ENCODE measurements at regions not wholly inside any gene's neighbourhood (a gene's known extent, or its start where the extent isn't known, plus 50 kb on each side); places are given as distances from the start of the nearest gene placed in this dataset.
A peak's percentile ranks its signal among the peaks of the same experiment; 100 is the strongest.
"Not testable (repeated sequence)": the region's sequence is repeated elsewhere in the genome, so short reads cannot be mapped to it uniquely, and the experiment has no call there.

GRCh38 chr5:12668564-12668963 lies 764.3 kb upstream of the CTNND2 start:
- Histone ChIP-seq H3K18ac (ENCODE audit: insufficient read length, low read depth, low read length) (no peak overlapping the region), H3K79me1 (ENCODE audit: insufficient read depth, low read depth, low read length, poor library complexity, severe bottlenecking) (no peaks in the 10 kb centered on the region), H2BK120ac (ENCODE audit: low read depth, low read length, poor library complexity, severe bottlenecking) (no peak overlapping the region), H3K27me3 (ENCODE audit: insufficient read depth, low read length) (no peaks in the 10 kb centered on the region), H4K20me1 (ENCODE audit: control insufficient read depth, insufficient read depth, insufficient read length) (no peaks in the 10 kb centered on the region), H4K8ac (replicated peaks; ENCODE audit: insufficient read length, low read depth, low read length) (no peak overlapping the region), H2BK12ac (ENCODE audit: insufficient read length, low read depth, low read length) (no peak overlapping the region), H2BK15ac (ENCODE audit: low read depth, low read length) (no peak overlapping the region), H3K14ac (ENCODE audit: insufficient read depth, low read length) (no peak overlapping the region), H4K5ac (ENCODE audit: insufficient read length, low read depth, low read length) (no peak overlapping the region), H3K23me2 (ENCODE audit: insufficient read length, low read depth, low read length, poor library complexity, severe bottlenecking) (no peaks in the 10 kb centered on the region), H3K4ac (ENCODE audit: low read depth, low read length) (no peak overlapping the region), H2BK20ac (ENCODE audit: low read depth, low read length, poor library complexity, severe bottlenecking) (no peak overlapping the region), H3T11ph (ENCODE audit: low read length) (no peak overlapping the region), H2AFZ (ENCODE audit: low read length) (no peak overlapping the region), H3K4me2 (ENCODE audit: insufficient read depth, insufficient read length, low read length) (peak overlapping the region; percentile 57), H4K91ac (ENCODE audit: insufficient read length, low read depth, low read length) (no peak overlapping the region), H3K79me2 (ENCODE audit: insufficient read depth, low read length) (peaks cover 23% of the 10 kb centered on the region), H2AK5ac (ENCODE audit: insufficient read length, low read length) (no peak overlapping the region), H3K56ac (ENCODE audit: insufficient read length, low read depth, low read length) (no peak overlapping the region), H3K4me1 (ENCODE audit: insufficient read depth, low read length) (peaks cover 13% of the 10 kb centered on the region), H3K9me3 (ENCODE audit: control insufficient read depth, low read depth, low read length) (no peaks in the 10 kb centered on the region), H3K27ac (ENCODE audit: insufficient read length, low read depth, low read length) (peak overlapping the region; percentile 73), H2BK5ac (ENCODE audit: insufficient read length, low read length) (no peak overlapping the region), H3K9ac (ENCODE audit: extremely low read depth, insufficient read length, low read length) (peak overlapping the region; percentile 29), H3K23ac (ENCODE audit: insufficient read length, low read depth, low read length) (no peak overlapping the region)
- Mint-ChIP-seq H3K27me3 (ENCODE audit: low read depth) (no peaks in the 10 kb centered on the region; the same call in 1 of the 2 replicates), H3K27ac (peak overlapping the region; percentile 15 to 99 (median 98); a peak in 6 of 7 replicates), H3K4me3 (peak overlapping the region in 1 of 2 experiments; percentile 98; a peak in 3 of 5 replicates), H3K4me1 (peaks cover 57 to 59% of the 10 kb centered on the region in 2 experiments), H3K36me3 (ENCODE audit: insufficient read depth in 1 of 3, low read depth in 3 of 3) (peaks cover 27 to 45% (median 39%) of the 10 kb centered on the region in 3 experiments), H3K9me3 (peaks cover 0 to 10% of the 10 kb centered on the region in 2 experiments; a peak in 3 of 5 replicates)
- TF ChIP-seq CTCF (conservative IDR thresholded peaks at IDR 0.05): no peak
- no CpG with 5 or more reads among the region's 4 CpGs for WGBS (ENCODE audit: extremely low coverage, insufficient read length, low lambda C conversion rate)
- DNase-seq: no peak

GRCh38 chr5:12667818-12668217 lies 763.6 kb upstream of the CTNND2 start:
- Mint-ChIP-seq H3K4me1 (peaks cover 59 to 66% of the 10 kb centered on the region in 2 experiments), H3K9me3 (peaks cover under 1 to 16% of the 10 kb centered on the region in 2 experiments; a peak in 4 of 5 replicates), H3K27ac (peak overlapping the region; percentile 92 to 99 (median 98)), H3K4me3 (peak overlapping the region; percentile 98 to 99), H3K36me3 (ENCODE audit: insufficient read depth in 1 of 3, low read depth in 3 of 3) (peaks cover 30 to 52% (median 42%) of the 10 kb centered on the region in 3 experiments)
- H3K79me1 ChIP-seq (ENCODE audit: insufficient read depth, low read depth, low read length, poor library complexity, severe bottlenecking); H3K14ac ChIP-seq (ENCODE audit: insufficient read depth, low read length); H3T11ph ChIP-seq (ENCODE audit: low read length); H2BK12ac ChIP-seq (ENCODE audit: insufficient read length, low read depth, low read length); H2BK15ac ChIP-seq (ENCODE audit: low read depth, low read length); H3K27me3 ChIP-seq (ENCODE audit: insufficient read depth, low read length); H2BK120ac ChIP-seq (ENCODE audit: low read depth, low read length, poor library complexity, severe bottlenecking); H3K23ac ChIP-seq (ENCODE audit: insufficient read length, low read depth, low read length); H3K27me3 Mint-ChIP-seq (ENCODE audit: low read depth); H3K9me3 ChIP-seq (ENCODE audit: control insufficient read depth, low read depth, low read length); H3K23me2 ChIP-seq (ENCODE audit: insufficient read length, low read depth, low read length, poor library complexity, severe bottlenecking); H3K4ac ChIP-seq (ENCODE audit: low read depth, low read length); H4K20me1 ChIP-seq (ENCODE audit: control insufficient read depth, insufficient read depth, insufficient read length); H2BK20ac ChIP-seq (ENCODE audit: low read depth, low read length, poor library complexity, severe bottlenecking); H2BK5ac ChIP-seq (ENCODE audit: insufficient read length, low read length); H3K56ac ChIP-seq (ENCODE audit: insufficient read length, low read depth, low read length); H4K91ac ChIP-seq (ENCODE audit: insufficient read length, low read depth, low read length); H3K18ac ChIP-seq (ENCODE audit: insufficient read length, low read depth, low read length); H2AK5ac ChIP-seq (ENCODE audit: insufficient read length, low read length); H4K5ac ChIP-seq (ENCODE audit: insufficient read length, low read depth, low read length); H4K8ac ChIP-seq (replicated peaks; ENCODE audit: insufficient read length, low read depth, low read length); H2AFZ ChIP-seq (ENCODE audit: low read length): not testable (repeated sequence)
- peak; percentile 84 for DNase-seq
- H3K9ac ChIP-seq (ENCODE audit: extremely low read depth, insufficient read length, low read length): peak overlapping the region; percentile 76
- no CpG with 5 or more reads among the region's 12 CpGs for WGBS (ENCODE audit: extremely low coverage, insufficient read length, low lambda C conversion rate)
- H3K79me2 ChIP-seq (ENCODE audit: insufficient read depth, low read length): peaks cover 26% of the 10 kb centered on the region
- H3K4me2 ChIP-seq (ENCODE audit: insufficient read depth, insufficient read length, low read length): peak overlapping the region; percentile 12
- peaks cover 13% of the 10 kb centered on the region for H3K4me1 ChIP-seq (ENCODE audit: insufficient read depth, low read length)
- H3K27ac ChIP-seq (ENCODE audit: insufficient read length, low read depth, low read length): peak overlapping the region; percentile 61
